SK-N-SH treated with all-trans-retinoic acid at 6 μM for 48 hours (cell line): ENCODE measurements at regions not wholly inside any gene's neighbourhood (a gene's known extent, or its start where the extent isn't known, plus 50 kb on each side); places are given as distances from the start of the nearest gene placed in this dataset.

ENCODE experiments used
- RARB ChIP-seq: fragments of 250-450 bp; sonication (Bioruptor Pico); IDR thresholded peaks from 2 replicates; pipeline ENCODE4 v1.8.0; 2021; ENCODE audit warnings: mild to moderate bottlenecking, moderate library complexity
- TOX ChIP-seq: fragments of 250-450 bp; sonication (Bioruptor Pico); IDR thresholded peaks from 2 replicates; pipeline ENCODE4 v1.8.0; 2021; ENCODE audit warnings: mild to moderate bottlenecking, moderate library complexity, borderline replicate concordance
- ZFP3 ChIP-seq: fragments of 250-450 bp; sonication (Bioruptor Pico); IDR thresholded peaks from 2 replicates; pipeline ENCODE4 v1.5.0; 2020; ENCODE audit warnings: mild to moderate bottlenecking, moderate library complexity
- TF ChIP-seq, protein P1 (sequence below): fragments of 250-450 bp; sonication (Bioruptor Pico); IDR thresholded peaks from 2 replicates; pipeline ENCODE4 v1.5.0; 2020; ENCODE audit warnings: mild to moderate bottlenecking, moderate library complexity

DNA sequence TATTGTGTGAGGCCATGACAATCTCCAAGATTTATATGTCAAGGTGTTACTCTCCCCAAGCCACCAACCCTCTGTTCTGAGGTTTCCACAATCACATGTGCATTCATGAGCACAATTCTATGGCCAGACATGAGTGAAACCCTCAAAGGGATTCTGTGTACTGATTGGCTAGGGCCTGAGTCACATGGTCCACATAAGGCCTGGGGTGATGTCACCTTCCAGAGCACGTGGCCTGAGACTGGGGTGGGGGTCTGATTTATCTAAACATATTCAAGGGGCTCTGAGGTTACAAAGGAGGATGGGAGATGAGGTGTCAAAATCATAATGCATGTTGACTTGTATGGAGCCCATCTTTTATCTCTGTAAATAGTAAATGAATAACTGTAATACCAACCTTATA lies 1369.9 kb upstream of the TMEM132C start:
- TF ChIP-seq TOX (no peak), RARB (CRISPR knock-in tag) (no peak), ZFP3 (no peak)
- TF ChIP-seq, protein P1, sequence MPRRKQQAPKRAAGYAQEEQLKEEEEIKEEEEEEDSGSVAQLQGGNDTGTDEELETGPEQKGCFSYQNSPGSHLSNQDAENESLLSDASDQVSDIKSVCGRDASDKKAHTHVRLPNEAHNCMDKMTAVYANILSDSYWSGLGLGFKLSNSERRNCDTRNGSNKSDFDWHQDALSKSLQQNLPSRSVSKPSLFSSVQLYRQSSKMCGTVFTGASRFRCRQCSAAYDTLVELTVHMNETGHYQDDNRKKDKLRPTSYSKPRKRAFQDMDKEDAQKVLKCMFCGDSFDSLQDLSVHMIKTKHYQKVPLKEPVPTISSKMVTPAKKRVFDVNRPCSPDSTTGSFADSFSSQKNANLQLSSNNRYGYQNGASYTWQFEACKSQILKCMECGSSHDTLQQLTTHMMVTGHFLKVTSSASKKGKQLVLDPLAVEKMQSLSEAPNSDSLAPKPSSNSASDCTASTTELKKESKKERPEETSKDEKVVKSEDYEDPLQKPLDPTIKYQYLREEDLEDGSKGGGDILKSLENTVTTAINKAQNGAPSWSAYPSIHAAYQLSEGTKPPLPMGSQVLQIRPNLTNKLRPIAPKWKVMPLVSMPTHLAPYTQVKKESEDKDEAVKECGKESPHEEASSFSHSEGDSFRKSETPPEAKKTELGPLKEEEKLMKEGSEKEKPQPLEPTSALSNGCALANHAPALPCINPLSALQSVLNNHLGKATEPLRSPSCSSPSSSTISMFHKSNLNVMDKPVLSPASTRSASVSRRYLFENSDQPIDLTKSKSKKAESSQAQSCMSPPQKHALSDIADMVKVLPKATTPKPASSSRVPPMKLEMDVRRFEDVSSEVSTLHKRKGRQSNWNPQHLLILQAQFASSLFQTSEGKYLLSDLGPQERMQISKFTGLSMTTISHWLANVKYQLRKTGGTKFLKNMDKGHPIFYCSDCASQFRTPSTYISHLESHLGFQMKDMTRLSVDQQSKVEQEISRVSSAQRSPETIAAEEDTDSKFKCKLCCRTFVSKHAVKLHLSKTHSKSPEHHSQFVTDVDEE (CRISPR knock-in tag): no peak
